ENCODE measurements at regions not wholly inside any gene's neighbourhood (a gene's known extent, or its start where the extent isn't known, plus 50 kb on each side); places are given as distances from the start of the nearest gene placed in this dataset.

GRCh38 chr20:48535556-48535955 is 292.2 kb downstream of the PREX1 start:
- H3K9ac ChIP-seq (ENCODE audit: insufficient read depth, low read depth, low read length), result no peak overlapping the region
- peaks cover 13% of the 10 kb centered on the region; the same call in 1 of the 2 replicates for H3K4me1 ChIP-seq (ENCODE audit: insufficient read depth, low read length)
- no peaks in the 10 kb centered on the region for H3K79me2 ChIP-seq (ENCODE audit: insufficient read depth, low read length)
- FAIRE-seq, result no peak
- H3K4me3 ChIP-seq (replicated peaks in 1 of 3; ENCODE audit: insufficient read depth in 1 of 3, low read depth in 2 of 3, low read length in 3 of 3), result no peak overlapping the region
- 0 out of 5 replicates have a peak, but pooled peaks cover 0 to 3% of the 10 kb centered on the region in 2 experiments for H3K27me3 ChIP-seq (ENCODE audit: control insufficient read depth in 1 of 2, insufficient read depth in 2 of 2, low read length in 2 of 2)
- intact Hi-C loops (cut with micrococcal nuclease; ENCODE audit: unreplicated experiment), result no loop called here
- no TSS peak for BruUV-seq (replicated peaks)
- in situ Hi-C loops (cut with HindIII; ENCODE audit: extremely low pct_ligation_motif_present, low pct_unique_long_range_greater_than_20kb), result no loop called here
- no peaks in the 10 kb centered on the region for H3K36me3 ChIP-seq (replicated peaks in 1 of 2; ENCODE audit: control insufficient read depth in 1 of 2, insufficient read depth in 2 of 2, low read length in 2 of 2)
- H3K27ac ChIP-seq (ENCODE audit: extremely low read length, insufficient read depth, low read length), result no peak overlapping the region
- no peak overlapping the region for H3K4me2 ChIP-seq (ENCODE audit: low read depth, low read length)
- no peak overlapping the region for H2AFZ ChIP-seq (ENCODE audit: low read length)
- 33% methylated on average over 5 of the region's 5 CpGs for WGBS (ENCODE audit: low lambda C conversion rate)
- ATAC-seq, result no peak
- ChIA-PET CTCF (ENCODE audit: low intra/inter-chr PET ratio, low total read pairs) (no interaction called here), POLR2A (no interaction called here)
- TF ChIP-seq ZNF878 (CRISPR knock-in tag; IDR thresholded peaks at IDR 0.05), result no peak
- no peak for TF ChIP-seq AKAP8 (CRISPR knock-in tag; IDR thresholded peaks at IDR 0.05)
- TF ChIP-seq NPAS2 (CRISPR knock-in tag; IDR thresholded peaks at IDR 0.05; ENCODE audit: borderline replicate concordance), result no peak
- TF ChIP-seq ZFP62 (CRISPR knock-in tag; IDR thresholded peaks at IDR 0.05), result no peak
- no peak for TF ChIP-seq CCAR2 (optimal IDR thresholded peaks at IDR 0.05; ENCODE audit: low read depth, low read length)
- TF ChIP-seq ZFP1 (CRISPR knock-in tag; IDR thresholded peaks at IDR 0.05), result no peak
- no peak for TF ChIP-seq ZNF563 (CRISPR knock-in tag; IDR thresholded peaks at IDR 0.05)
- no peak for TF ChIP-seq ZEB1 (IDR thresholded peaks at IDR 0.05; ENCODE audit: insufficient replicate concordance, low read depth)
- H3K9me3 ChIP-seq (ENCODE audit: low read length), result no peaks in the 10 kb centered on the region
- H4K20me1 ChIP-seq (ENCODE audit: insufficient read depth, low read length), result no peaks in the 10 kb centered on the region
- DNase-seq (ENCODE audit: low spot score), result no peak

- H3K36me3 ChIP-seq (replicated peaks in 1 of 2; ENCODE audit: control insufficient read depth in 1 of 2, insufficient read depth in 2 of 2, low read length in 2 of 2), result no peaks in the 10 kb centered on the region
- in situ Hi-C loops (cut with HindIII; ENCODE audit: extremely low pct_ligation_motif_present, low pct_unique_long_range_greater_than_20kb) (no loop called here), intact Hi-C loops (cut with micrococcal nuclease; ENCODE audit: unreplicated experiment) (no loop called here)
- no peak for ATAC-seq
- FAIRE-seq, result no peak
- H3K9ac ChIP-seq (ENCODE audit: insufficient read depth, low read depth, low read length), result no peak overlapping the region
- no peak overlapping the region for H3K4me2 ChIP-seq (ENCODE audit: low read depth, low read length)
- no peaks in the 10 kb centered on the region for H4K20me1 ChIP-seq (ENCODE audit: insufficient read depth, low read length)
- CTCF ChIA-PET (ENCODE audit: low intra/inter-chr PET ratio, low total read pairs), result no interaction called here
- H2AFZ ChIP-seq (ENCODE audit: low read length), result no peak overlapping the region
- no TSS peak for BruUV-seq (replicated peaks)
- no peaks in the 10 kb centered on the region for H3K9me3 ChIP-seq (ENCODE audit: low read length)
- no peaks in the 10 kb centered on the region for H3K27me3 ChIP-seq (ENCODE audit: control insufficient read depth in 1 of 2, insufficient read depth in 2 of 2, low read length in 2 of 2)
- no peak overlapping the region for H3K4me3 ChIP-seq (replicated peaks in 1 of 3; ENCODE audit: insufficient read depth in 1 of 3, low read depth in 2 of 3, low read length in 3 of 3)
- POLR2A ChIA-PET, result no interaction called here
- WGBS (ENCODE audit: low lambda C conversion rate), result 2% methylated on average over 2 of the region's 2 CpGs
- no peak for DNase-seq (ENCODE audit: low spot score)
- H3K27ac ChIP-seq (ENCODE audit: extremely low read length, insufficient read depth, low read length), result no peak overlapping the region
- no peaks in the 10 kb centered on the region for H3K4me1 ChIP-seq (ENCODE audit: insufficient read depth, low read length)
- no peaks in the 10 kb centered on the region for H3K79me2 ChIP-seq (ENCODE audit: insufficient read depth, low read length)
- no peak for TF ChIP-seq MZF1 (CRISPR knock-in tag; IDR thresholded peaks at IDR 0.05; ENCODE audit: borderline replicate concordance)
- TF ChIP-seq SP1 (IDR thresholded peaks at IDR 0.05), result no peak
- TF ChIP-seq SP1 (CRISPR knock-in tag; IDR thresholded peaks at IDR 0.05), result no peak
- no peak for TF ChIP-seq ZMAT5 (CRISPR knock-in tag; IDR thresholded peaks at IDR 0.05; ENCODE audit: borderline replicate concordance, low read depth)
- TF ChIP-seq SAP130 (CRISPR knock-in tag; IDR thresholded peaks at IDR 0.05; ENCODE audit: low read depth), result no peak
- TF ChIP-seq ZNF326 (CRISPR knock-in tag; IDR thresholded peaks at IDR 0.05; ENCODE audit: borderline replicate concordance), result no peak
- no peak for TF ChIP-seq ZNF225 (CRISPR knock-in tag; IDR thresholded peaks at IDR 0.05)
- TF ChIP-seq THAP7 (CRISPR knock-in tag; IDR thresholded peaks at IDR 0.05), result no peak
- TF ChIP-seq KLF11 (CRISPR knock-in tag; IDR thresholded peaks at IDR 0.05), result no peak
- TF ChIP-seq BCL6 (CRISPR knock-in tag; IDR thresholded peaks at IDR 0.05), result no peak
- no peak for TF ChIP-seq ZNF180 (CRISPR knock-in tag; IDR thresholded peaks at IDR 0.05; ENCODE audit: borderline replicate concordance, low read depth)
- TF ChIP-seq MAFG (CRISPR knock-in tag; IDR thresholded peaks at IDR 0.05), result no peak
- TF ChIP-seq FOXP1 (IDR thresholded peaks at IDR 0.05), result no peak
- no peak for TF ChIP-seq FOXP1 (CRISPR knock-in tag; IDR thresholded peaks at IDR 0.05)
- TF ChIP-seq HOXA9 (CRISPR knock-in tag; IDR thresholded peaks at IDR 0.05; ENCODE audit: borderline replicate concordance), result no peak
- TF ChIP-seq ZNF235 (CRISPR knock-in tag; IDR thresholded peaks at IDR 0.05; ENCODE audit: borderline replicate concordance), result no peak
- TF ChIP-seq ZBTB1 (CRISPR knock-in tag; IDR thresholded peaks at IDR 0.05; ENCODE audit: borderline replicate concordance), result no peak
These were observed 295.8 kb downstream of the PREX1 start for GRCh38 chr20:48532028-48532427.
